COLO668 (cell line): ENCODE measurements at regions not wholly inside any gene's neighbourhood (a gene's known extent, or its start where the extent isn't known, plus 50 kb on each side); places are given as distances from the start of the nearest gene placed in this dataset.
"Not testable (repeated sequence)": the region's sequence is repeated elsewhere in the genome, so short reads cannot be mapped to it uniquely, and the experiment has no call there.

Experiments used
- DNase-seq: peaks from one replicate; lab custom pipeline; 2025; ENCODE audit not compliant: unreplicated experiment; lab: John Stamatoyannopoulos, UW

DNA sequence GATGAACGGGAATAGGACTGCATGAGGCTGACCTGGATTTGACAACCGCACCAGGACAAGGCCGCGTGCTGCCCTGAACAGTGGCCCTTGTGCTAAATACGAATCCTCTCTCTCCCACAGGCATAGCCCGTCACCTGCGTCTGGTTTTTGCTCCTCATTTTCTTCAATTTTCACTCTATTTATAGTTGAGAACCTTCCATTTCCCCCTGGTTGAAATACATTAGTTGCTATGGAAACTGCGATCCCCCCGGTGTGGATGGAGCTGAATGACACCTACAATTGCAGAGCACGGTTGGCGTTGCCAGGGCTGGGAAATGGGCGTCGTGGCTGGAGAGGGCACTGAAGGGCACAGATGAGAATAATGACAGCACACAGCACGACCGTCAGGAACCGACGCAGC, 158.6 kb upstream of the PITRM1 start:
- DNase-seq, result no peak

GRCh38 chr10:3330663-3331062, 158.1 kb upstream of the PITRM1 start:
- DNase-seq, result no peak

DNA sequence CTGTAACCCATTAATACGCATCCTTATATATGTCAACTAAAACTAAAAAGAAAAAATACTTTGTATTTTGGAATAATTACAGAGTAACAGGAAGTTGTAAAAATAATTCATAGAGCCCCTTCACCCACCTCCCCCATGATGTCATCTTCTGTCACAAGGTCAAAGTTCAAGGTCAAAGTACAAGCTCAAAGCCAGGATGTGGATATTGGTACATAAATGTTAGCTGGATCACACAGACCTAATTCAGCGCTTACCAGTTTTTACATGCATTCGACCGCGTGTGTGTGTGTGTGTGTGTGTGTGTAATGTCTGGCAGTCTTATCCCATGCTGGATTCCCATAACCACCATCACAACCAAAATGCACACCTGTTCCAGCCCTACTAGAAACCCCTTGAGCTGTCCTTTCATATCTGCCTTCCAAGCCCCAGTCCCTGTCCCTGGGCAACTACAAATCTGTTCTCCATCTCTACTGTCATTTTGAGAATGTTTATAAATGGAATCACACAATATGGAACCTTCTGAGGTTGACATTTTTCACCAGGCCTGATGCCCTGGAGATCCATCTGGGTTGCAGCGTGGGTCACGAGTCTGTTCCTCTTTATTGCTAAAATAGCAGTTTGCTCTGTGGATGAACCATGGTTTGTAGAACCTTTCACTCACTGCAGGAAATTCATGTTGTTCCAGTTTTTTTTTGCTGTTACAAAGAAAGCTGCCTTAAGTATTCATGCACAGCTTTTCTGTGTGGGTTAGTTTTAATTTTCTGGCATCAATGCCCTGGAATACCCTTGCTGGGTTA, 153.6 kb upstream of the PITRM1 start:
- no peak for DNase-seq

DNA sequence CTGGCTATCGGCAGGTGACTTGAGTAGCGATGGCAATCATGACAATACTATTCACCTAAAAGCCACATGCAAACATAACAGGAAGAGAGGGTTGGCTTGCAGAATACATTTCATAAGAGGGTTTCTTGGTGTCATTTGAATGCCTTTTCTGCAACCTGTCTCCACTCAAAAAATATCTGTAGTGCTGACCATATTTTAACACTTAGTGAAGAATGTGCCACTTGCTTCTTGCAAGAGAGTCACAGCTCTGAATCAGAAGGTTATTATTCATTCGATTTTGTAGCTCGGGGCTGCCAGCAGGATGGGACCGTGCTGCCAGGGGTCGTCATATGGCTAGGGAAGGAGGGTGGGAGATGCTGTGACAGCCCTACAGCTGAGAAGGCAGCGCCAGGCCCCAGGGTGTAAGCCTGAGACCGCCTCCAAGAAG, 152.0 kb upstream of the PITRM1 start:
- no peak for DNase-seq

GRCh38 chr10:3323865-3324498, 151.4 kb upstream of the PITRM1 start:
- no peak for DNase-seq

- no peak for DNase-seq
Observed at GRCh38 chr10:3321123-3321522, 148.5 kb upstream of the PITRM1 start.

- no peak for DNase-seq
Observed at GRCh38 chr10:3319811-3320226, 147.2 kb upstream of the PITRM1 start.

- DNase-seq, result not testable (repeated sequence)
Observed at GRCh38 chr10:3318480-3318807, 145.9 kb upstream of the PITRM1 start.

DNA sequence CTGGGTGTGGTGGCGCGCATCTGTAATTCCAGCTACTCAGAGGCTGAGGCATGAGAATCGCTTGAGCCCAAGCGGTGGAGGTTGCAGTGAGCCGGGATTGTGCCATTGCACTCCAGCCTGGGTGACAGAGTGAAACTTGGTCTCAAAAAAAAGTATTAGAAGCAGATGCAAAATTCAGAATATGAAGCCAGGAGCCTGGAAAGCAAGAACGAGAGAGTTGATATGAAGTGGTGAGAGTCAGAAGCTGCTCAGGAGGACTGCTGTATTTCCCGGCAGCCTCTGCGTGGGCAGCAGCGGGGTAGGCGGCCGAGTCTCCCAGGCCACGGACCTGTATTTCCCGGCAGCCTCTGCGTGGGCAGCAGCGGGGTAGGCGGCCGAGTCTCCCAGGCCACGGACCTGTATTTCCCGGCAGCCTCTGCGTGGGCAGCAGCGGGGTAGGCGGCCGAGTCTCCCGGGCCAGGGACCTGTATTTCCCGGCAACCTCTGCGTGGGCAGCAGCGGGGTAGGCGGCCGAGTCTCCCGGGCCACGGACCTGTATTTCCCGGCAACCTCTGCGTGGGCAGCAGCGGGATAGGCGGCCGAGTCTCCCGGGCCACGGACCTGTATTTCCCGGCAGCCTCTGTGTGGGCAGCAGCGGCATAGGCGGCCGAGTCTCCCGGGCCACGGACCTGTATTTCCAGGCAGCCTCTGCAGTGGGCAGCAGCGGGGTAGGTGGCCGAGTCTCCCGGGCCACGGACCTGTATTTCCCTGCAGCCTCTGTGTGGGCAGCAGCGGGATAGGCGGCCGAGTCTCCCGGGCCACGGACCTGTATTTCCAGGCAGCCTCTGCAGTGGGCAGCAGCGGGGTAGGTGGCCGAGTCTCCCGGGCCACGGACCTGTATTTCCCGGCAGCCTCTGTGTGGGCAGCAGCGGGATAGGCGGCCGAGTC, 145.2 kb upstream of the PITRM1 start:
- not testable (repeated sequence) for DNase-seq

- not testable (repeated sequence) for DNase-seq
Observed at GRCh38 chr10:3314445-3315085, 142.0 kb upstream of the PITRM1 start.

DNA sequence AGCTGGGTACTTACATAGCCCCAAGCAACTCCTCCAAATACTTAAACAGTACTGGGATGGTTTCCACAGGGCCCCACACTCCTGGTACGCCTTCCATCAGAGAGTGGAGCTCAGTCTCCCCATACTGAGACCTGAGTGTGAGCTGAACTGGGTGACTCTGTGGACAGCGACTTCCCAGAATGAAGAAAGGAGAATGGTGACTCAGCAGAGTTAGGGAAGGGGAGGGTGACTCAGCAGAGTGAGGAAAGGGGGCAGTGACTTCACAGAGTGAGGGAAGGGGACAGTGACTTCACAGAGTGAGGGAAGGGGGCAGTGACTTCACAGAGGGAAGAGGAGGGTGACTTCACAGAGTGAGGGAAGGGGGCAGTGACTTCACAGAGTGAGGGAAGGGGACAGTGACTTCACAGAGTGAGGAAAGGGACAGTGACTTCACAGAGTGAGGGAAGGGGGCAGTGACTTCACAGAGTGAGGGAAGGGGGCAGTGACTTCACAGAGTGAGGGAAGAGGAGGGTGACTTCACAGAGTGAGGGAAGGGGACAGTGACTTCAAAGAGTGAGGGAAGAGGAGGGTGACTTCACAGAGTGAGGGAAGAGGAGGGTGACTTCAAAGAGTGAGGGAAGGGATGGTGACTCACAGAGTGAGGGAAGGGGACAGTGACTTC, 141.3 kb upstream of the PITRM1 start:
- DNase-seq, result not testable (repeated sequence)

GRCh38 chr10:3312403-3312940, 139.9 kb upstream of the PITRM1 start:
- DNase-seq, result no peak

DNA sequence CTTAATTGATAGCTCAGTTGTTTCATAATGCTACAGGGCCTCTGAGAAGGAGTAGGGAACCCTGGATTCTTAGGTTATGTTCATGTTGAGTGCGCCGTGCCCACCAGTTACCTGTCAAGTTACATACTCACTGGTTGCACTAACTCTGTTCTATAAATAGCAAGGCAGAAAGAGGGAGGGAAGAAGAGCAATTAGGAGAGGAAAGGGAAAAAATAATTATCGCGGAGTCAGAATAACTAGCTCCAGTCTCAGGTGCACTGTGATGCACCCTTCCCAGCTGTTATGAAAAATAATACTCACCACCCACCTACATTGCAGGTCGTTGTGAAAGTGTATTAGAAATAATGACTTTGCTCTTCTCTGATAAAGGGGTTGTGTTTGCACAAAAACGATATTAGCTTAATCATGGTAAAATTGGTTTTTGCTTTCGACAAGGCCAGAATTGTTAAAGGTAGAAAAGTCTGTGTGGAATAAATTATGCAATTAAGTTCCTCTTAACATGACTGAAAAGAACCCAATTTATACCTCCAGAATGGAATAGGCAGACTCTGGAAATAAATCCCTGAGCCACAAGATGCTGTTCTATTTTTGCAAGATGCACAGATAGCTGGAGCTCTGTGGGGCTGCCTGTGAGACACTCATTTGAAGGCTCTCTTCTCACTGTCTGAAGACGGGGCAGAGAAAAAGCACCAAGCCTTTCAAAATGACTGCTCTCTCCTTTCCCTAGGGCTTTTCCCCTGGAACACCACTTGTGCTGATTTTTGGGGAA, 137.6 kb upstream of the PITRM1 start:
- DNase-seq, result no peak

GRCh38 chr10:3306050-3306449, 133.5 kb upstream of the PITRM1 start:
- DNase-seq, result no peak

DNA sequence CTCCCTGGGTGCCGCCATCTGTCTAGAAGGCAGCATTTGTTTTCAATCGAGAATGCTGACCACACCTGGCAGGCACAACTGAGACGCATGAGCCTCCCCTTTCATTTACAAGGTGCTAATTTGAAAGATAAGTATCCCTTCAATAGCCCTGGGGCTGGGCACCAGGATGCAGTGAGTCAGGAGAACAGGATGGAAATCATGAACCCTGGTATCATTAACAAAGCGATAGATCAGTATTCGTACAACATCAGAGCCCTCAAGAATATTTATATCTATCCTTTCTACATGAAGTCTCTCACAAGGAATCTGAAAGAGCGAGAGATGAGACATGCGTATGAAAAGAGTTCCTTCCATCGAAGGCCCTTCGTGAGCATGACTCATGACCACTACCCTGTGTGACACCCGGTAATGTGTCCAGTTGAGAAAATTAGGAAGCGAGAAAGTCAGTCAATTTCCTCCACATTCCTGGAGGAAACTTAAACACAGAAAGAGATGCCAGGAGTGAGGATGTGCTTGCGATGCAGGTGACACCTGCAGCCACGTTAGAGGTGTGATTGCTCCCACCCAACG, 123.1 kb upstream of the PITRM1 start:
- DNase-seq, result peak; percentile 53

DNA sequence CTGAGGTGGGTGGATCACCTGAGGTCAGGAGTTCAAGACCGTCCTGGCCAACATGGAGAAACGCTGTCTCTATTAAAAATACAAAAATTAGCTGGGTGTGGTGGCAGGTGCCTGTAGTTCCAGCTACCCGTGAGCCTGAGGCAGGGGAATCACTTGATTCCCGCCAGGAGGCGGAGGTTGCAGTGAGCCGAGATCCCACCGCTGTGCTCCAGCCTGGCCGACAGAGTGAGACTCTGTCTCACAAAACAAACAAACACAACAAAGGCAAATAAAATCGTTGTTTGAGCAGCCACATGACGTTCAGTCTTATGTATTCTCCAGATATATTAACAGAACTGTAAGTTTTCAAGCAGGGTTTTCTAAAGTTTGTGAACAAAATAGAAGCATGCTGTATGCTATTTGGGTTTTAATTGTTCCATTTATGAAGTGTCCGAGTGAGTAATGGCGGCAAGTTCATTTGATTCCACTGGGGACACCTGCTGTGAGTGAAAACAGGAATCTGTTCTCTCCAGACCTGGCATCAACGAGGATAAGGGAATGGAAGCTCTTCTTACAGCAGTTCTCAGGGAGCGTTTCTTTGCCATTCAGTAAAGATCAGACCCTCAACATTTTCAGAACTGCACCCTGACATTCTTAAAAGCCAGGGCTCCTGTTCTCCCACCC, 122.5 kb upstream of the PITRM1 start:
- DNase-seq, result peak; percentile 73

DNA sequence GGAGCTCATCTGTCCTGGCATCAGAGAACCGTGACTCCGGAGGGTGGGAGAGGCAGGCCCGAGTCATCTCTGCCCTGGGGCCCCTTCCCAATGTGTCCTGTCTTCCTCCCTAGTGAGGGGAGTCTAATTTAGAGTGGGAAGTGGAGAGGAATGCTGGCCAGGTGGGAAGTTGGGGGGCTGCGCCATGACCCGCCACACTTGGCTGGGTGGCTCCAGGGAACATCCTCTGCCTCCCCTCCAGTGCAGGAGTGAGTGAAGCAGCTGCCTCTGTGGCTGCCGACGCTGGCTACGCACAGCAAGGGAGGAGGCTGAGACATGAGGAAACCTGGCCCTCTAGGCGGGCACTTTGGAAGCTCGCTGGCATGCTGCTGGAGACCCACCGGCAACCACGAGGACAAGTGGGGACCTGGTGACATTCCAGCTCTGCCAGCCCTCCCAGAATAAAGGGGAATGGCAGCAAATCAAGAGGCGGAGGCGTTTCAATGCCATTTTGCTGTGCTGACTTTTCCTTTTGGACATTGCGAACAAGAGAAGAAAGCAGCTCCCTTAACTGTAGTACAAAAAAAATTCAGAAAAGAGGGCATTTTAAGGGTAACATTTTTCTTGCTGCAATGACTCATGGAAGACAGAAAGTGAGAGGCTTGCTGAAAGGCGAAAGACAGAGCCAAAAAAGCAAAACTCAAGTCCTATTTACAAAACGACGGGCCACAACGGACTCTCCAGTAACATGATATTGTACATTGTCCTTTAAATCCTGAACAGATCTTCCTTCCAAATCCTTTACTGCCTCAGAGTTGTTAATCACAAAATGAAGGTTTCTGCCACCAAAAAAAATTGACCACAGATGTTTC, 121.2 kb upstream of the PITRM1 start:
- peak; percentile 14 for DNase-seq

DNA sequence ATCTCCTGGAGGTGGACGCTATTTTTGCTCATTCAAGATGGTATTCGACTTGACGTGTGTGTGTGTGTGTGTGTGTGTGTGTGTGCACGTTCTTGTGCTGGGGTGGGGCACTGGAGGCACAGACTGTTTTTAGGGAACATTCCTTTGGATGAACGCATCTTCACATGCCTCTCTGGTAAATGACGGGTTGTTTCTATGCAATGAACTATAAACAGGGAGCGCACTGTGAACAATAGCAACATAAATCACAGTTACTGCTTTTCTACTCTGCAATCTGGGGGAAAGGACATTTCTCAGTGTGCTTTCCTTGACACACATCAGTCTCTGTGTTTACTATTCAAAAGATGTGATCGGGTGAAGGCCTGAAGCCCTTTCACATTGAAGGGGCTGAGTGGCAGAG, 120.1 kb upstream of the PITRM1 start:
- DNase-seq, result no peak
